K562 (cell line): ENCODE measurements at regions not wholly inside any gene's neighbourhood (a gene's known extent, or its start where the extent isn't known, plus 50 kb on each side); places are given as distances from the start of the nearest gene placed in this dataset.

ENCODE experiments used
- ATAC-seq: fragments of 200-7000 bp; cut with Tn5 transposase; 3 replicates; pipeline ENCODE4 v1.9.1; 2020; ENCODE audit warnings: moderate library complexity
- BruUV-seq: library from RNA; stranded (reverse); fragments of 400-500 nt; replicated peaks from 2 replicates; lab custom pipeline; 2021; lab: Mats Ljungman, UMichigan
- CTCF ChIA-PET: fragments of 300-600 bp; formaldehyde crosslinking; extraction: SDS; loops from one replicate; lab custom pipeline; 2021; ENCODE audit warnings: low intra/inter-chr PET ratio; lab: Yijun Ruan, JAX
- POLR2A ChIA-PET: fragments of 300-600, 350-650 bp; sonication (Branson Sonifier 250); formaldehyde crosslinking; extraction: SDS; loops from one replicate; lab custom pipeline; 2021; ENCODE audit warnings: antibody characterized with exemption, inconsistent platforms; lab: Yijun Ruan, JAX
- DNase-seq, 4 experiments: peaks; one replicate each; pipeline versions ENCODE4 v3.0.0 to v3.0.0-alpha.2; 2011 to 2018; ENCODE audit warnings: low spot score in 3 of 4, mixed read lengths in 3 of 4; ENCODE audit errors: extremely low read depth in 1 of 4
- FAIRE-seq: peaks from 2 replicates; lab custom pipeline; 2011; peaks lifted over from hg19 to GRCh38; lab: Jason Lieb, UNC
- H2AFZ ChIP-seq: 2 replicates; pipeline ENCODE4 v1.6.0; 2011; ENCODE audit warnings: low read depth, low read length, control low read depth, inconsistent platforms
- H3K27ac ChIP-seq: fragments of 200-600 bp; 3 replicates; pipeline ENCODE4 v1.8.0; 2011; ENCODE audit warnings: low read depth, mild to moderate bottlenecking, control low read depth, inconsistent platforms, low read length, moderate library complexity, mixed read lengths; ENCODE audit errors: extremely low read depth
- H3K27me3 ChIP-seq, 2 experiments: fragments of 300-600 bp in 1 of 2; 2 replicates in 1 of 2; 3 replicates in 1 of 2; pipeline versions ENCODE4 v1.6.0 to v1.8.0; 2011; ENCODE audit warnings: inconsistent platforms in 2 of 2, low read length in 2 of 2, mild to moderate bottlenecking in 1 of 2, mixed read lengths in 1 of 2, moderate library complexity in 1 of 2; ENCODE audit not compliant: control insufficient read depth in 2 of 2, insufficient read depth in 2 of 2
- H3K36me3 ChIP-seq: fragments of 300-600 bp; 3 replicates; pipeline ENCODE4 v1.8.0; 2011; ENCODE audit warnings: mild to moderate bottlenecking, low read length, inconsistent platforms; ENCODE audit not compliant: control insufficient read depth, insufficient read depth
- H3K4me1 ChIP-seq, 2 experiments: fragments of 200-600 bp in 1 of 2; replicated peaks in 1 of 2; 2 replicates in 1 of 2; 3 replicates in 1 of 2; pipeline versions ENCODE4 v1.5.1 to v1.8.0; 2011; ENCODE audit warnings: inconsistent platforms in 2 of 2, low read length in 2 of 2, mild to moderate bottlenecking in 1 of 2, mixed read lengths in 1 of 2, moderate library complexity in 1 of 2; ENCODE audit not compliant: control insufficient read depth in 2 of 2, insufficient read depth in 2 of 2
- H3K4me2 ChIP-seq: 2 replicates; pipeline ENCODE4 v1.6.1; 2011; ENCODE audit warnings: low read length, control low read depth, inconsistent platforms, mixed read lengths; ENCODE audit not compliant: insufficient read depth
- H3K4me3 ChIP-seq: fragments of 200-600 bp; sonication (generic), shearing (Covaris generic); 2 replicates; pipeline ENCODE4 v1.5.1; 2016; ENCODE audit warnings: control low read depth, inconsistent platforms
- H3K79me2 ChIP-seq: fragments of 200-600 bp; 3 replicates; pipeline ENCODE4 v1.8.0; 2011; ENCODE audit warnings: low read length, inconsistent platforms; ENCODE audit not compliant: control insufficient read depth, insufficient read depth
- H3K9ac ChIP-seq, 2 experiments: 2 replicates each; pipeline versions ENCODE4 v1.6.0 to v1.6.1; 2011; ENCODE audit warnings: low read depth in 2 of 2, low read length in 2 of 2, control low read depth in 1 of 2, inconsistent platforms in 1 of 2, mild to moderate bottlenecking in 1 of 2, mixed read lengths in 1 of 2; ENCODE audit not compliant: insufficient read depth in 1 of 2
- H3K9me1 ChIP-seq: one replicate; pipeline ENCODE4 v1.6.0; 2011; ENCODE audit warnings: inconsistent platforms, mild to moderate bottlenecking, low read length, moderate library complexity; ENCODE audit not compliant: control insufficient read depth, insufficient read depth
- H3K9me3 ChIP-seq: replicated peaks from 2 replicates; pipeline ENCODE4 v1.5.1; 2011; ENCODE audit warnings: low read depth, low read length, inconsistent platforms; ENCODE audit not compliant: control insufficient read depth, insufficient read depth
- H4K20me1 ChIP-seq: replicated peaks from 2 replicates; pipeline ENCODE4 v1.6.1; 2011; ENCODE audit warnings: low read length, inconsistent platforms, mixed read lengths; ENCODE audit not compliant: control insufficient read depth, insufficient read depth
- ARID1B ChIP-seq: fragments of 450-650 bp; IDR thresholded peaks from 2 replicates; pipeline ENCODE4 v1.6.1; 2016; ENCODE audit warnings: antibody characterized with exemption, mild to moderate bottlenecking, inconsistent platforms
- NCOA4 ChIP-seq: fragments of 450-650 bp; IDR thresholded peaks from 2 replicates; pipeline ENCODE4 v1.6.1; 2018; ENCODE audit warnings: mild to moderate bottlenecking; ENCODE audit not compliant: partially characterized antibody
- RCOR1 ChIP-seq, 2 experiments: IDR thresholded peaks; 2 replicates each; pipeline ENCODE4 v1.6.1; 2012; ENCODE audit warnings: low read depth in 2 of 2, low read length in 2 of 2, borderline replicate concordance in 1 of 2, improper control_type of control experiment in 1 of 2
- THRA ChIP-seq: fragments of 450-650 bp; IDR thresholded peaks from 2 replicates; pipeline ENCODE4 v1.6.1; 2017; ENCODE audit warnings: mild to moderate bottlenecking, moderate library complexity
- WGBS: fragments of 100-300 bp; shearing (Covaris generic); methylation state at CpG from one replicate; pipeline ENCODE4 v1.1.6; 2016; ENCODE audit warnings: low coverage, mixed read lengths; ENCODE audit not compliant: insufficient coverage; ENCODE audit errors: missing lambda C conversion rate; 5-methylcytosine and 5-hydroxymethylcytosine counted together
- in situ Hi-C: fragments of 300-500 bp; cut with MboI; formaldehyde crosslinking; loops from 4 replicates; pipeline ENCODE4 v1.15.0; 2018; ENCODE audit warnings: inconsistent platforms, mixed read lengths
- intact Hi-C: fragments of 100-400 bp; cut with micrococcal nuclease; formaldehyde crosslinking; loops from 2 replicates; pipeline ENCODE4 v1.14.2; 2022

GRCh38 chr4:123043793-123044425, 121.5 kb upstream of the NUDT6 start:
- no TSS peak for BruUV-seq
- FAIRE-seq (no peak), ATAC-seq (no peak), DNase-seq (no peak)
- H3K4me3 ChIP-seq: no peak overlapping the region
- H3K9ac ChIP-seq: no peak overlapping the region
- H3K4me2 ChIP-seq: no peak overlapping the region
- H2AFZ ChIP-seq: no peak overlapping the region
- TF ChIP-seq NCOA4 (no peak), ARID1B (no peak), RCOR1 (IDR thresholded peaks at IDR 0.05; ENCODE audit: borderline replicate concordance in 1 of 2, low read depth in 2 of 2, low read length in 2 of 2) (no peak), THRA (no peak)
- no peaks in the 10 kb centered on the region for H3K4me1 ChIP-seq
- peaks cover 9% of the 10 kb centered on the region; the same call in 2 of the 3 replicates for H3K36me3 ChIP-seq
- POLR2A ChIA-PET: no interaction called here
- no peaks in the 10 kb centered on the region for H4K20me1 ChIP-seq
- CTCF ChIA-PET: no interaction called here
- no peaks in the 10 kb centered on the region for H3K27me3 ChIP-seq
- H3K27ac ChIP-seq: no peak overlapping the region
- peaks cover 9% of the 10 kb centered on the region; the same call in 2 of the 3 replicates for H3K79me2 ChIP-seq
- H3K9me3 ChIP-seq: 0 out of 2 replicates have a peak, but pooled peaks cover 2% of the 10 kb centered on the region
- in situ Hi-C loops (no loop called here), intact Hi-C loops (no loop called here)
- H3K9me1 ChIP-seq: no peaks in the 10 kb centered on the region
- WGBS: 28% methylated on average over 2 of the region's 2 CpGs
